NB4 (cell line): ENCODE measurements at regions not wholly inside any gene's neighbourhood (a gene's known extent, or its start where the extent isn't known, plus 50 kb on each side); places are given as distances from the start of the nearest gene placed in this dataset.

Source experiments
- MYC ChIP-seq: IDR thresholded peaks from 2 replicates; pipeline ENCODE4 v1.6.1; 2011; ENCODE audit warnings: low read depth, low read length
- POLR2A ChIP-seq: IDR thresholded peaks from 2 replicates; pipeline ENCODE4 v1.6.1; 2011; ENCODE audit warnings: mild to moderate bottlenecking; ENCODE audit not compliant: insufficient read length; ENCODE audit errors: extremely low read depth
- TF ChIP-seq, protein P1 (sequence below): IDR thresholded peaks from one replicate; pipeline ENCODE4 v1.5.1; 2012; ENCODE audit warnings: low read depth, low read length
- TF ChIP-seq, protein P2 (sequence below): IDR thresholded peaks from 2 replicates; pipeline ENCODE4 v1.6.1; 2011; ENCODE audit warnings: low read depth, low read length

DNA sequence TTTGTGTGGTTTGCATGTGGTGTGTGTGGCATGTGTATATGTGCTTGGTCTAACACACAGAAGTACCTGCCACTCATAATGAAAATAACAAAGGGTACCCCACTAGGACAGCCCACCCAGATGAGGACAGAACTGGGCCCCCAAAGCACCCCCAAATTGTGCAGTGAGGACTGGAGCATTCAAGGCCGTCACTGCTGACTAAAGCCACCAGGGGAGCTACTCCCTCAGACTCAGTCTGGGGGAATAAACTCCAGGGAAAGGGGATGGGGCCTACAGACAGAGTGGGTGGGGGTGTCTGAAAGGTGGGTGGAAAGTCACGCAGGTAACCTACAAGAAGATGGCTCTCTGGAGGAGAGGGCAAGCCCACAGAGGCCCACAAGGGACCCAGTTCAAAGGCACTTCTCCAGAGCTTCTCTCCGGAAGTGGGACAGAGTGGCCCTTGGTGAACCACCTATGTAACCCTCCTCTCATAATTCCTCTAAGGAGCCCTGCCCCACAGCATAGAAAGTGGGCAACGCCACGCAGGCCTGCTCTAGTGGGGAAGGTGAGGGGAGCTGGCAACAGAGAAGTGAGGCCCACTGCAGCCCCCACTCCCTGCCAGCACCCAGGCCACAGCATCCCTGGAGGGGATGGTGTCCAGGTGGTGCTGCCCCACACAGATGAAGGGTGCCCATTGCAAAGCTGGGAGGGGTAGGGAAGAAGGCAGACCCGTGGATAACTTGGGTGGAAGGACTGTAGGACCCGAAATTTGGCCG lies 122.8 kb upstream of the MAFB start:
- TF ChIP-seq, protein P1, sequence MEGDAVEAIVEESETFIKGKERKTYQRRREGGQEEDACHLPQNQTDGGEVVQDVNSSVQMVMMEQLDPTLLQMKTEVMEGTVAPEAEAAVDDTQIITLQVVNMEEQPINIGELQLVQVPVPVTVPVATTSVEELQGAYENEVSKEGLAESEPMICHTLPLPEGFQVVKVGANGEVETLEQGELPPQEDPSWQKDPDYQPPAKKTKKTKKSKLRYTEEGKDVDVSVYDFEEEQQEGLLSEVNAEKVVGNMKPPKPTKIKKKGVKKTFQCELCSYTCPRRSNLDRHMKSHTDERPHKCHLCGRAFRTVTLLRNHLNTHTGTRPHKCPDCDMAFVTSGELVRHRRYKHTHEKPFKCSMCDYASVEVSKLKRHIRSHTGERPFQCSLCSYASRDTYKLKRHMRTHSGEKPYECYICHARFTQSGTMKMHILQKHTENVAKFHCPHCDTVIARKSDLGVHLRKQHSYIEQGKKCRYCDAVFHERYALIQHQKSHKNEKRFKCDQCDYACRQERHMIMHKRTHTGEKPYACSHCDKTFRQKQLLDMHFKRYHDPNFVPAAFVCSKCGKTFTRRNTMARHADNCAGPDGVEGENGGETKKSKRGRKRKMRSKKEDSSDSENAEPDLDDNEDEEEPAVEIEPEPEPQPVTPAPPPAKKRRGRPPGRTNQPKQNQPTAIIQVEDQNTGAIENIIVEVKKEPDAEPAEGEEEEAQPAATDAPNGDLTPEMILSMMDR: peak; percentile 22
- TF ChIP-seq POLR2A (no peak), MYC (no peak)
- TF ChIP-seq, protein P2, sequence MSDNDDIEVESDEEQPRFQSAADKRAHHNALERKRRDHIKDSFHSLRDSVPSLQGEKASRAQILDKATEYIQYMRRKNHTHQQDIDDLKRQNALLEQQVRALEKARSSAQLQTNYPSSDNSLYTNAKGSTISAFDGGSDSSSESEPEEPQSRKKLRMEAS: no peak
